Islet of Langerhans (tissue), 1 donor: ENCODE measurements at regions not wholly inside any gene's neighbourhood (a gene's known extent, or its start where the extent isn't known, plus 50 kb on each side); places are given as distances from the start of the nearest gene placed in this dataset.

ENCODE experiments used
- FAIRE-seq: peaks from one replicate; lab custom pipeline; 2011; peaks lifted over from hg19 to GRCh38; lab: Jason Lieb, UNC

DNA sequence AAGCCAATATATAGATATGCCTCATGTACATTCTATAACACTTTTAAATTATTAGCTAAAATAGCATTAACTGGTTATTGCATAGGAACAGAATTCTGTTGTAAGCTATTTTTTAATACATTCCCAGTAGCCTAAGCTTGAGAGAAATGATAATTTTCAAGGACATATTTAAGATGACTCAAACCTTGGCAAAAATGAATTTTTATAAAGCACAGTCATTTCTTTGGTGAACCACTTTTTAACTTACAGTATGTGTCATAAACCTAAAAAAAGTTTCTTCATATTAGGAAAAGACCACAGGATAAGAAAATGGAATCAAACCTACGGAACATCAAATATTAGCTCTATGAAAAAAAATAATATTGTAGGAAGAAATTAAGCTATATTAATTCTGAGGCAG lies 986.3 kb downstream of the STIM2 start:
- FAIRE-seq, result no peak

DNA sequence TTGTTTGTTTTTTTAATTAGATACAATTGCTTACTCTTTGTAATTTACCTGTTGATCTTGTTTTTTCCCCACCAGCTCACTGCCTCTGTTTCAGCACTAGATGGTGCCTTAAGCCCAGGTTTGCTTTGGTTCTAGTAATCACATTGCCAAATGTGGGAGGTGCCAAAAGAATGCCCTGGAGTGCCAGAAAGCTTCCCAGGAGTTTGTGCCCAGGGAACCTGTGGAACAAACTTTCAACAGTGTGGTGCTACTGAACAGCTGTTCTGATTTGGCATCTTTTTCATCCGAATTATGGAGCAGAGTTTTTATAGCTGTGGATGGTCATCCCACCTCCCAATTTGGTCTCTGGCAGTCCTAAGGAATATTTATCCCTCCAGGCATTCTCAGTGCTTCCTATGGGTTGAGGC lies 1000.7 kb downstream of the STIM2 start:
- no peak for FAIRE-seq

DNA sequence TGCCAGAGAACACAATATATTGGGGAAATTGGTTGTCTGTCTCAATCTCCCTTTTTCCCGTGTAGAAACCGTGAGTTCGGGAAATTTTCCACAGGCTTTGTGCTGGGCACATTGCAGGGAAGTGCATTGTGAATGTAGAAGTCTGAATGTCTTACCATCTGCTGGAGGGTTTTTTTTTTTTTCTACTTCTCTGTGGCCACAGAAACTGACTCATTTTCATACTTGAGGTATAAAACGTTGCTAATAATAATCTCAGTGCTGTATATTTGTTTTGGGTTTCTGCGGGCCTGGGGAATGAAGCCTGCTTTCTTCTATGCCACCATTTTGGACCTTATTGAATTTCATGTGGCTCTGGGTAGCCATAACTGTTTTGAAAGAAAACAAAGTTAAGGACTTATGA lies 1001.2 kb downstream of the STIM2 start:
- no peak for FAIRE-seq

DNA sequence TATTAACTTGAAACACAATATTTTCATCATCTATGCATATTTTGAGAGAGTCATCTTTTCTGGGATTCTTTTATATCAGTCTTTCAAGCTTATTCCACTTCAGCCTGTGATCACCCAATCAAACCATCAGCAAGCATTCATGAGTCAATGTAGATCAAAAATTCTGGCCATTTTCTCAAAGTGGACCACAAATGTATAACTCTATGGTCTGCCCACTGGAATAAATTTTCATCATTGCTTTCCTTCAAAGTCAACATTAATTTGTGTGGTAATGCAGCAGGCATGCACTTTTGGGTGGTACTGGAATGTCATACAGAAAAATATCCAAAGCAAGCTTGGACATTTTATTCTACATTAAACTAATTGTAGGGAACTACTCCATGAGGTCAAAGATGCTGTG lies 1013.0 kb downstream of the STIM2 start:
- no peak for FAIRE-seq

DNA sequence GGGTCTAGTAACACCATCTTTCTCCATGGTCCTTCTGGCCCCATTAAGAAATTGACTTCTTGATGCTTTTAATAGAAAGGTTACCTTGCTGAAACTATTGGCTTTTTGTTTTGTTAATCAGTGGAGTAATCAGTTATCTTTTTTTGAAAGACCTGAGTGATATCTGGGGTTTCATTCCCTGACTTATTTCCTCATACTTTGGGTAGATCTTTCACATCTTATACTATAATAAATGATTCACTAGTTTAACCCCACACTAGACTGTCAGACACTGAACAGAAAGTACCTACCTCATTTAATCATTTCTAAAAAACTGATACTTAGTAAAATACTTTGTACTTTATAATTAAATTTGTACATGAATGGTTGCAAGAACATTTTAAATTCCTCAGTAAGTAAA lies 1021.1 kb downstream of the STIM2 start:
- FAIRE-seq, result no peak

DNA sequence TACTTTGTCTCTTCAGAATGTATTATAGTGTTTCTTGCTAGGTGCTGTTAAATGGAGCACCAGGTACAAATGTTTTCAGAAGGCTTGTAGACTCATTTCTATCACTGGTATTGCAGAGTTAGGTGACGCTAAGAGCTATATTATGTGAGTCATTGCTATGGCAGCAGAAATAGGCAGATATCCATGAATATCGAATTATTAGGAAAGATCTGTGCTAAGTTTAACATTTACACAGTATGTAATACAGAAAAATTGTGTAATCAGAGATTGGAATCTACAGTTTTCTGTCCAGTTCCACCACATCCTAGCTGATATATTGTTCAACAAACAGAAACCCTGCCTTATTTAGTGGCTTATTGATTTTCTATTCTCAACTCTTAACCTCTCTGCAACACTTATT lies 1025.5 kb downstream of the STIM2 start:
- FAIRE-seq, result no peak

DNA sequence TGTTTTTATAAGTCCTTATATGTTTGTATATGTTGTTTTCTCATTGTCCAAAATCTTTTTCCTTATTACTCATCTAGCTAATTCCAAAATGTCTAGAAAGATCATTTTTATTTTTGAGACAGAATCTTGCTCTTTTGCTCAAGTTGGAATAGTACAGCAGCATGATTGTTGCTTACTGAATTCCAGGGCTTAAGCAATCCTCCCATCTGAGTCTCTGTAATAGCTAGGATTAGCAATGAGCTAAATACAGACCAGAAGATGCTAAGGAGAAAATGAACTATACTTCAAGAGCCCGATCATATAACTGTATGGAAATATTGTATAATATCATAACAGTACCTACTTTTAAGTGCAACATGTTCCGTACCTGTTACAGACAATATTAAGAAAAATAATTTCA lies 1027.0 kb downstream of the STIM2 start:
- no peak for FAIRE-seq

DNA sequence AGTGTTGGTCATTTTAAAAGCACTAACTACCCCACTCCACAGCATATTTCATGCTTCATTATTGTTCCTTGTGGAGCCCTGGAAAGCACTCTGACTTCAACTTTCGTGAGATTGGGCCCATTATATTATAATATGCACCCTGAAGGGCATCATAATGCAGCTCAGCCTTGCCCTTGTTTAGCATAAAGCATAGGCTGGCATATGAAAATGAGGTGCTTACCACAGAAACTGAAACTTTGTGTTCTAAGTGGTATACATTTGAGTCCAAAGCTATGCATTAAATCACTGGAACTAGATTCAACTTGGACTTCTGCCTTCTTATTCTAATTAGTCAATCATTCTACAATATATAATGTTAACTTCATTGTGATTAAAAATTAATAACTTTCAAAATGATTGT lies 1027.9 kb downstream of the STIM2 start:
- no peak for FAIRE-seq

DNA sequence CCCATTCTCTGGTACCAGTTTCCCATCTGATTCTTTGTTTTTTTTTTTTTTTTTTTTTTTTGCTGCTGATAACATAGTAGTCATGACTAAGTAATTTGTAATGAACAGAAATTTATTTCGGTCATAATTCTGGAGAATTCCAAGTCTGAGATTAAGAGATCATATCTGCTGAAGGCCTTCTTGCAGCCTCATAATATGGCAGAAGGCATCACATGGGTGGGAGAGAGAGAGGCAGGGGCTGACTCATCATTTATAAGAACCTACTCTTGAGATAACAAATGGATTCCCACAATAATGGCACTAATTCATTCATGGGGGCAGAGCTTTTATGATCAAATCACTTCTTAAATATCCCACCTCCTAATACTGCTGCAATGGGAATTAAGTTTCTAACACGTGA lies 1034.3 kb downstream of the STIM2 start:
- FAIRE-seq, result no peak

DNA sequence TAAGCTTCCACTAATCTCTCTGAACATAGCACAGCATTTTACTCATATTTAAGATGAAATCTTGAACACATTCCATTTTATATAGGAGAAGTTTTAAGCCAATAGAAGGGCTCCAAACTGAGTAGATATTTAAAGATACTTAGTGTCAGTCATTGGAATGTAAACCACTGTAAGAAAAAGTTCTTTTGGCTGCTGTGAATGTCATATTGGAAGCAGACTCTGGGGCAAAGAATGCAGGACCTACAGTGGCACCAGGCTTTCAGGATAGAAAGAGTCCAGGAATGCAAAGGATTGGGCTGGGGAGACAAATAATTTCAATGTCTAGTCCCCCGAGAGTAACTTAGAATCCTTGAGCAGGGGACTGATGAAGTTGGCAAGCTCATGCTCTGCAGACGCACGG lies 1047.7 kb downstream of the STIM2 start:
- FAIRE-seq, result no peak

DNA sequence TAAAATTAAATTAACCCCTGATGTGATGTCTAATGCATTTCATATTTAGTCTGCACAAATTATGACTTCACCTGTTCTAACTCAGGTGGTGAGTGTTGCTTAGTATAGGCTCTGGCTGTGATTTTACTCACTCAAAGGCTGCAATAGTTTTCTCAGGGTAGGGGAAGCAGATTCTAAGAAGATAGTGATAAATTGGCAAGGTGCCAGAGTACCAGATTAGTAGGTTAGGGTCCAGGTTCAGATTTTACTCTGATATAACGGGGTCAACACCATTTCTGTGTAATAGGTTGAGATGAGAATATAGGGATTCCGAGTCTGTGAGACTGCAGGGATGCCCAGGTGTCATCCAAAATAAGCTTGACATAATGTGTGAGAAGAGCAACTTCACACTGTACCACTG lies 1049.6 kb downstream of the STIM2 start:
- no peak for FAIRE-seq

DNA sequence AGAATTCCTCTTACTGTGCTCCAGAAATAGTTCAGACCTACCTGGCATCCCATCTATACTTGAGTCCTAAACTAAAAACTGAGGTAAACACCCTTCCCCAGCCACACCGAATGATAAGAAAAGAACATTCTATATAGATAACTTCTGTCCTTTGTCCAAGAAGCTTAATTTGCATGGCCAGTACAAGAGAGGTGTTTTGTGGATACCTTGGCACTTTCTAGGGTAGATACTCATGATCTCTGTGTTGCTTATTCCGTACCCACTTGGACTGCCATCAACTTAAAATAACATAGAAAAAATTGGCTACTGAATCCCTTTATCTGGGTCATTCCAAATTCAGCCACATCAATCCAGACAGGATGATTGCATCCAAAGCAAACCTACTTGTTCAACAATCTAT lies 1050.4 kb downstream of the STIM2 start:
- no peak for FAIRE-seq

DNA sequence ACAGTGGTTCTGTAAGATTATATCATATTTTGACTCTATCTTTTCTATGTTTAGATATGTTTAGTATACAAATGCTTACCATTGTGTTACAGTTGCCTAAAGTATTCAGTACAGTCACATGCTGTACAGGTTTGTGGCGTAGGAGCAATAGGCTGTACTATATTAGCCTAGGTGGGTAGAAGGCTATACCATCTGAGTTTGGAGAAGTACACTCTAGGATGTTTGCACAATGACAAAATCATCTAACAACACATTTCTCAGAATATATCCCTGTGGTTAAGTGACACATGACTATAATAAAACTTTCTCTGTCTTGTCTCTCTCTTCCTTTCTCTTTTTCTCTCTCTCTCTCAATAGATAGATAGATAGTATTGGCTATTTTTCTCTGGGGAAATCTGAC lies 1053.1 kb downstream of the STIM2 start:
- FAIRE-seq, result no peak

DNA sequence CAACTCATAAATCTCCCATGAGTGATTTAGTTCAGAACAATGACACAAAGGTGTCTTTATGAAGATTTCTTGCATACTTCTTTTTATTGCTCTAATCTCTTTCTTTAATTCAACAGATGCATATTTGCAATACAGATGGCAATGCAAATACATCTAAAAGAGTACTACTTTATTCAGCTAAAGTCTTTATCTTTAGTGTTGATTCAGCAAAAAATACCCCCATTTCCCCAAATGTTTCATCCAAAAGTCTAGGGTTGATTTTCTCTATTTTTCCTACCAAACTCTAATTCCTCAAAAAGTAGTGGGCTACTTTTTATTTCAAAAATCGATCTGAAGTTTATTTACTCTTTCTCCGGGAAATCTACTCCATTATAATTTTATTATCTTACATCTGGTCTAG lies 1055.2 kb downstream of the STIM2 start:
- FAIRE-seq, result no peak

DNA sequence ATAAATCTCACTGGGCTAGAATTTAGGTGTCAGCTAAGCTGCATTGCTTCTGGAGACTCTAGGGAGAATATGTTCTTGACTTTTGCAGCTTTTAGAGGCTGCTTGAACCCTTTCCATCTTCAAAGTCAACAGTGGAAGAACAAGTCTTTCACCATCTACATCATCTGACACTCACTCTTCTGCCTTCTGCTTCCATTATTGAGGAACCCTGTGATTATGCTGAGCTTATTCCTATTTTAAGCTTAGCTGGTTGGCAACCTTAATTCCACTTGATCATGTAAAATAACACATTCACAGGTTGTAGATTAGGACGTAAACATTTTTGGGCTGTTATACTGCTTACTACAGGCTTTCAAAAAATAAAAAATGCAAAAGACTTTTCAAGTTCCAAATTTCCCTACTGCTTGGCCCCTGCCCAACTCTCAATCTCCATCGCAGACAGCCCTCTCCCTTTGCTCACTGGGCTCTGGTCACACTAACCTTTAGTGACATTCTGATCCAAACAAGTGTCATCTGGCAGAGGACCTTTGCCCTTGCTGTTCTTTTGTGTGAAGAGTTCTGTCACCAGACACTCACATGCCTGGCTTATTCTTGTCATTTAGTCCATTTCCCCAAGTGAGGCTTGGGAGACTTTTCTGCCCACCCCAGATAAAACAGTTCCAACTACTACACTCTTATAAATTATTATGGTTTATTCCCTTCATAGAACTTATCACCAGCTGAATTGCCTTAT lies 1056.0 kb downstream of the STIM2 start:
- no peak for FAIRE-seq

DNA sequence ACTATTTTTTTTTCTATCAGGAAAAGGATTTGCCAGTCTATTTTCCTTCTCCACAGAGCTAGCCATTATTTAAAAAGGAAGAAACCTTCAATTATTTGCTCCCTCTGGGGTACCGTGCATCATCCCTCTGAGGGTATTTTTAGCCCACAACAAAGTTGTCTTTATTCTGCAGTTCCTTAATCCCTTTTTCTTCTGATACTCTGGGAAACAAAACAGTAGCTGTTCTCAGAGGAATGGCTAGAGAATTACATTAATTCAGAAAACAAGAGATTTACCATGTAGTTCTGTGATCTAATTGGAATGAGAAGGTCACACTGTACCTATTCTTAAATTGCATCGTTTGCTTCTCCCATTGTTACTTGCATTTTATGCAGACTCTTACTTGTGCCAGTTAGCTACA lies 1056.7 kb downstream of the STIM2 start:
- FAIRE-seq, result no peak

DNA sequence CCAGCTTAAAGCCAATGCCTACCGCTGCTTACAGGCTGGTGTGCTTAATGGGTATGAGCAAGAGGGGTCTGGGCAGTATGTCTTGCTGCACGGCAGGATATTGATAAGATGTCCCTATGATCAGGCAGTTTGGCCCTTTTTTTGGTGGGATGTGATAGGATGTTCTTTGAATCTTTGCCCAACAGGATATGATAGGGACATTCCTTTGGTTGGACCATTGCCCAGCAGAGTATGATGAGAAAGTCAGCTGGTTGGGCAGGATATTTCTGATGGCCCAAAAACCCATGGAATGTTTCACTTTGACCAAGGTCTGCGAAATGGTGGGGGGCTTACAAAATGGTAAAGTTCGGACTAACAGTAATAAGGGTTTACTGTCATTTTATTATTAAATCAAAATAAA lies 1060.6 kb downstream of the STIM2 start:
- FAIRE-seq, result no peak

DNA sequence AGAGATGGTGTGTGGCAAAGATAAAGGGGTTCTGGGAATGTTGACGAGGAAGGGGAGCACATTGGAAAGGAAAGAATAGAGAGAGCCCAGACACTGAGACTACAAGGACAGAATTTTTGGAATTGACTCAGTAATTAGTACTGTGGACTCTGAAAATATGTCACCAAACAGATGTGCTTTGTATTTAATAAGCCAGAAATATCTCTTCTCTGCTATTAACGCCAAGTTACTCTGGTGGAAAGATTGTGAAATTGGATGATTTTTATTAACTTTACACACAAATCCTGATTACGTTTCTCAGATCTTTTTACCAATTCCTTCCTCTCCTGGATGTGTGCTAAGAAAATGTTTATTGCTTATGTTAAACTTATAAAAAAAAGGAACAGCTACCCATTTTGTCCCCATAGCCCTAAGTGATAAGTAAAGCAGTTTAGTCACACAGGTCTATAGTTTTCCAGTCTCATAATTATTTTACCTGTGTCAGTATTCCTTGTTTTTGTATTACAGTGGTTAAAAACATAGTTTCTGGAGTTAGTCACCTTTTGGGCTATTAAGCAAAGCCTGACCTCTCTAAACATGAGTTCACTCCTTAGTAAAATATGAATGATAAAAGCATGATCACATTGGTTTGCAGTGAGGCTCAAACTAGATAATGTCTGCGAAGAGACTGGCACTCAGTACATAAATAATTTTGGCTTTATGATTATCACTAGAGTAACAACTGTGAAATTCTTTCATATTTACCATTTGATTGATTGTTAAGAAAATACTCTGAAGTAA lies 1068.3 kb downstream of the STIM2 start:
- no peak for FAIRE-seq

DNA sequence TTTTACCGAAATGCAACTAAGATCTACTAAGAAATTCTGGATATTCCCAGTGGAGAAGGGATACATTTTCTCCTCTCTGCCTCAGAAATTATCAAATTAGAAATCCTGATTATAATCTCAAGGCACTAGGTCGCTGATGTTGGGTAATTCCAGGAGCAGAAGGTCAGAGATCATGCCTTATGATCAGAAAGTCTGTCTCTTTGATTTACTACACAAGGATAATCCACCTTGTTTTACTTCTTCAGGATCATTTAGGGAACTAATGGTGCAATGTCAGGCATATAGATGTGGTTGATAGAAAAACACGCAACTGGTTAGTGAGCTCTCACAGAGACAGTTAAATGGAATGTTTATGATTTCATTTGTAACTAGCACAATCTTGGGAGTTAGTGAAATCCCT lies 1069.7 kb downstream of the STIM2 start:
- no peak for FAIRE-seq

DNA sequence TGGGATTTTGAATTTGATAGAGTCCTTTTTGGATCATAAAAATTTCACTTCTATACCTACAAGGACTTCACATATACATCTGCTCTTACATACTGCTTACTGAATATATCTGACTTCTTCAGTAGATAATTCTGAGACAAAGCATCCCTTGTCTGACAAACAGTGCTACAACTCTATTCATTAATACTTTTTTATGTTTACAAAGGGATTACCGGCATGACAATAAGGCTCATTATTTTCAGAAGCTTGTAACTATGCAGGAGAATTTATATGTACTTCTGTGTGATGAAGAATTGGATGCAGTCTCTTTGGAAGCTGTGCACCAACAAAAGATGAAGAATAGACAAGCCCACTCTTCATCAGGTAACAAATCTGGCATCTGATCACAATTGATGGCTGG lies 1070.3 kb downstream of the STIM2 start:
- no peak for FAIRE-seq

DNA sequence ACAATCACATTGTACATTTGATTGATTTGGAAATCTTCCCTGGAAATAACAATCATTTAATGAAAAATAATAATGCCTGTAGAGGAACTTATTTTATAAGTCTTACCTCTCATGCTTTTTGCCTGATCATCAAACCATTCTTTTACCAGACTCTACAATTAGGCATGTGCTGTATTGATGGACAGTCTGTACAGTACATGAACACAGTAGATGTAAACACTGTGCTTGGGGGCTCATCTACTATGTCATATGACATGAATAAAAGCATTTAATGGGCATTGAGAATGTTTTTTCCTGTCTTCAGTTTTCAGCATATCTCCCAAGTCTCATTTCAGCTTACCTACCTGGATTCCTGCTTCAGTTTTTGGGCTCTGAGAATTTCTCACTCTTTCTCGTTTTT lies 1070.9 kb downstream of the STIM2 start:
- FAIRE-seq, result no peak

DNA sequence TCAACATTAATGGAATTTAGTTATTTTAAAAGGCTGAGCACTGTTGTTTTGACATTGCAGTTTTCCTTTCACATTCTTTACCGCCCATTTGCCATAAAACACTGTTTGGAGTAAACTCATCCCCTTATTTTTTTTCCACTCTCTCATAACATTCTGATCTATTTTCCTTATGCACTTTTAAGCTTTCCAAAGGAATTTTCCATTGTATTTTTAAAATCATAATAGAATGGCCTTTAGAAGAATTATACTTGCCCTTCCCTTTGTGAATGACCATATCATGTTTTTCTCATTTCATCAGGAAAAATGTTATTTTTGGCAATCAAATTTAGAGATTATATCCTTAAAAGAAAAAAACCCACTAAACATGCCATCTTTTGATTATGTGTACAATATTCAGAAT lies 1074.2 kb downstream of the STIM2 start:
- no peak for FAIRE-seq

DNA sequence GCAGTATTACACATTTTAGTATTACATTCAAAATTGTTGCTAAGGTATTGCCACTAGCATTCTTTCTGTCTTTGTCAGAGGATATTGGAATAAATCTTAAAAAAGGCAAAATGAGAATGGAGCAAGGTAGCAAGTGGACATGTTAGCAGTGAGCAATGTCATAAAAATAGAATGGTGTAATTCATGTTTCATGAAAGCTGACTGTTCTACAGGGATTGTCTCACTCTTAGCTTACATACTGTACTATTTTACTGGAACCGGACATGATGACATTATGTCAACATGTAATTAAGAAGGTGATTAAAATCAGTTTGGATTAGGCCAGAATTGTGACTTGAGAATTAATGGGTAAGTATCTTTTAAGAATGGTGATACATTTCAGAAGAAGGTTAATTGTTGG lies 1086.2 kb downstream of the STIM2 start:
- no peak for FAIRE-seq

DNA sequence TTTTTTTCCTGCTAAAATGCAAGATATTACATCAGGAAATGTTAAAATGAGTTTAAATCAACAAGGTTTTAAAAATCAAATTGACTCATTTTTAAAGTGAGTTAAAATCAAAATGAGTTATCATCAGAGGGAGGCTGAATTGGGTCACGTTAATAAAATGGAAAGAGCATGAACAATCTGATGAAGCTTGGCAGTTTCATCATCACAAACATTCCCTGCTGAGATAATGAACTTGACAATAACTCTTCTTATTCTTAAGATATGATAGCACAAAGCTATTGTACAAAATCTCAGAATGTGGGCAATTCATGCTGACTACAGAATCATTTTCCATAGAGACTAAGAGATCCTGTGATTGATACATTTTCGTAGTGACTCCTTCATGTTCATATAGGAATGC lies 1086.7 kb downstream of the STIM2 start:
- no peak for FAIRE-seq
